Sigmoid colon (tissue), 4 donors: ENCODE measurements at regions not wholly inside any gene's neighbourhood (a gene's known extent, or its start where the extent isn't known, plus 50 kb on each side); places are given as distances from the start of the nearest gene placed in this dataset.

Experiments
- CTCF ChIP-seq, 4 experiments: fragments of 450-650 bp in 3 of 4; fragments of 200-600 bp in 1 of 4; IDR thresholded peaks; one replicate each; pipeline ENCODE4 v1.5.1; 2016 to 2019; ENCODE audit warnings: antibody characterized with exemption in 4 of 4, mild to moderate bottlenecking in 3 of 4, moderate library complexity in 2 of 4
- EP300 ChIP-seq, 4 donors: sonication (generic); formaldehyde crosslinking; IDR thresholded peaks; one replicate each; pipeline ENCODE4 v1.6.1; 2017; ENCODE audit warnings: antibody characterized with exemption in 4 of 4
- POLR2A ChIP-seq, 2 donors: fragments of 450-650 bp; IDR thresholded peaks; one replicate each; pipeline ENCODE4 v1.6.1; 2016; ENCODE audit warnings: antibody characterized with exemption in 2 of 2, mild to moderate bottlenecking in 2 of 2, moderate library complexity in 2 of 2
- POLR2AphosphoS5 ChIP-seq, 4 donors: sonication (generic); formaldehyde crosslinking; IDR thresholded peaks; one replicate each; pipeline ENCODE4 v1.6.1; 2017; ENCODE audit warnings: antibody characterized with exemption in 4 of 4

DNA sequence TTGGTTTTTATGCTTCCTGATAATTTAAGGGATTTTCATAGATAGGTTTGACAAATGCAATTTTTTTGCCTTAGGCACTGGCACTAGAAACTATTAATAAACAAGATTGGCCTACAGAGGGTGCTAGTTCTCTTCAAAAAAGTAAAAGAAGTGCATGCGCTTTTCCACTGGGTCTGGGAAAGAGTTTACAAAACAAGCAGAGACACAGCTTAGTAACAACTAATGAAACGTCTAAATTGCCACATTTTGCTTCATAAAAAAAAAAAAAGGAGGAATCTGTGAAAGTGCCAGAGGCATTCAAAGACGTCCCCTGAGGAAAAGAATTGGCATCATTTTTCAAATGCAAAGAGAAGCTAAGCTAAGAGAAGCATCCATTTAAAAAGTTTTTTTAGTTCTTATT lies 58.3 kb upstream of the EEA1 start:
- TF ChIP-seq CTCF (IDR thresholded peaks at IDR 0.05): peak; percentile 38 to 73 (median 62)
- TF ChIP-seq EP300 (IDR thresholded peaks at IDR 0.05): no peak
- TF ChIP-seq POLR2A (IDR thresholded peaks at IDR 0.05): no peak
- TF ChIP-seq POLR2AphosphoS5 (IDR thresholded peaks at IDR 0.05): no peak
